ENCODE measurements at regions not wholly inside any gene's neighbourhood (a gene's known extent, or its start where the extent isn't known, plus 50 kb on each side); places are given as distances from the start of the nearest gene placed in this dataset.

- TF ChIP-seq EHMT2 (IDR thresholded peaks at IDR 0.05; ENCODE audit: low read depth) (no peak), FOSB (CRISPR knock-in tag; IDR thresholded peaks at IDR 0.05) (no peak)
- Histone ChIP-seq H3K27ac (no peak overlapping the region), H3K4me1 (no peaks in the 10 kb centered on the region), H3K4me2 (no peak overlapping the region), H3K9me3 (peaks cover 6% of the 10 kb centered on the region; the same call in 2 of the 3 replicates), H3K4me3 (no peak overlapping the region)
- no peak for ATAC-seq
- DNase-seq (ENCODE audit: low read depth in 1 of 2, low spot score in 1 of 2) = no peak
- ChIA-PET CTCF (interaction anchor here (1.1 kb wide), 1 partner anchor 87 kb away, joined by 3 read pairs; no protein-coding TSS in a partner anchor), POLR2A (no interaction called here)
- 60% methylated on average over 6 of the region's 6 CpGs for WGBS (ENCODE audit: missing lambda C conversion rate)
- FAIRE-seq = no peak
Measured at GRCh38 chr11:76279038-76279437, 72.7 kb upstream of the WNT11 start.

- H3K4me3 ChIP-seq = no peak overlapping the region
- 60% methylated on average over 4 of the region's 4 CpGs for WGBS (ENCODE audit: missing lambda C conversion rate)
- POLR2A ChIA-PET = no interaction called here
- no peak overlapping the region for H3K27ac ChIP-seq
- TF ChIP-seq RARB (CRISPR knock-in tag; IDR thresholded peaks at IDR 0.05) = no peak
- TF ChIP-seq ZNF302 (CRISPR knock-in tag; IDR thresholded peaks at IDR 0.05) = no peak
- TF ChIP-seq TFCP2L1 (CRISPR knock-in tag; IDR thresholded peaks at IDR 0.05) = no peak
- TF ChIP-seq CBX2 (IDR thresholded peaks at IDR 0.05; ENCODE audit: borderline replicate concordance, low read depth) = no peak
- TF ChIP-seq CHD4 (IDR thresholded peaks at IDR 0.05; ENCODE audit: borderline replicate concordance) = no peak
- TF ChIP-seq RAD21 (conservative IDR thresholded peaks at IDR 0.05 in 1 of 2, IDR thresholded peaks at IDR 0.05 in 1 of 2) = no peak
- TF ChIP-seq ZFP36 (IDR thresholded peaks at IDR 0.05; ENCODE audit: borderline replicate concordance, partially characterized antibody) = no peak
- TF ChIP-seq HOXB13 (CRISPR knock-in tag; IDR thresholded peaks at IDR 0.05; ENCODE audit: low read depth) = no peak
- TF ChIP-seq GATA3 (IDR thresholded peaks at IDR 0.05; ENCODE audit: borderline replicate concordance) = no peak
- no peak for TF ChIP-seq KDM1A (IDR thresholded peaks at IDR 0.05; ENCODE audit: low read depth)
- TF ChIP-seq POLR2AphosphoS2 (conservative IDR thresholded peaks at IDR 0.05; ENCODE audit: low read length) = no peak
- no peak for TF ChIP-seq CBX8 (IDR thresholded peaks at IDR 0.05)
- no peak for TF ChIP-seq HOXA7 (CRISPR knock-in tag; IDR thresholded peaks at IDR 0.05)
- no peak for TF ChIP-seq SMC3 (IDR thresholded peaks at IDR 0.05)
- no peak overlapping the region for H3K4me2 ChIP-seq
- DNase-seq (ENCODE audit: low read depth in 1 of 2, low spot score in 1 of 2) (no peak), FAIRE-seq (no peak), ATAC-seq (no peak)
- peaks cover 6% of the 10 kb centered on the region; the same call in 2 of the 3 replicates for H3K9me3 ChIP-seq
- CTCF ChIA-PET = interaction anchor here (1.1 kb wide), 1 partner anchor 86 kb away, joined by 3 read pairs; no protein-coding TSS in a partner anchor
- no peaks in the 10 kb centered on the region for H3K4me1 ChIP-seq
Measured at GRCh38 chr11:76278526-76278925, 72.2 kb upstream of the WNT11 start.

GRCh38 chr11:76277298-76278175 lies 71.2 kb upstream of the WNT11 start:
- TF ChIP-seq HOXB13 (CRISPR knock-in tag; IDR thresholded peaks at IDR 0.05; ENCODE audit: low read depth) (no peak), HES2 (IDR thresholded peaks at IDR 0.05) (no peak), E2F6 (IDR thresholded peaks at IDR 0.05; ENCODE audit: borderline replicate concordance, low read depth) (no peak), HOXB5 (CRISPR knock-in tag; IDR thresholded peaks at IDR 0.05) (no peak), FOSL2 (IDR thresholded peaks at IDR 0.05) (no peak), FOSL2 (CRISPR knock-in tag; IDR thresholded peaks at IDR 0.05) (no peak), CBX8 (IDR thresholded peaks at IDR 0.05) (no peak)
- ATAC-seq (no peak), FAIRE-seq (no peak), DNase-seq (ENCODE audit: low read depth in 1 of 2, low spot score in 1 of 2) (no peak)
- ChIA-PET POLR2A (no interaction called here), CTCF (interaction anchor here (0.8 to 1.1 kb wide), 3 partner anchors 8 to 68 kb away, joined by 3 read pairs; no protein-coding TSS in a partner anchor)
- peaks cover 6% of the 10 kb centered on the region; the same call in 2 of the 3 replicates for H3K9me3 ChIP-seq
- no peak overlapping the region for H3K4me3 ChIP-seq
- H3K4me2 ChIP-seq = no peak overlapping the region
- H3K4me1 ChIP-seq = no peaks in the 10 kb centered on the region
- WGBS (ENCODE audit: missing lambda C conversion rate) = 72% methylated on average over 23 of the region's 25 CpGs
- H3K27ac ChIP-seq = no peak overlapping the region

All from A549 (cell line).